Osteoblast (primary cell): ENCODE measurements at regions not wholly inside any gene's neighbourhood (a gene's known extent, or its start where the extent isn't known, plus 50 kb on each side); places are given as distances from the start of the nearest gene placed in this dataset.

Source experiments
- DNase-seq: peaks from one replicate; pipeline ENCODE4 v3.0.0; 2011; ENCODE audit warnings: low spot score, mixed read lengths; ENCODE audit not compliant: insufficient read length; ENCODE audit errors: missing footprints
- H2AFZ ChIP-seq: 2 replicates; pipeline ENCODE4 v1.6.0; 2011; ENCODE audit warnings: mild to moderate bottlenecking, low read length
- H3K27ac ChIP-seq: 2 replicates; pipeline ENCODE4 v1.5.1; 2011; ENCODE audit warnings: mild to moderate bottlenecking, low read depth, low read length, moderate library complexity
- H3K27me3 ChIP-seq: 2 replicates; pipeline ENCODE4 v1.6.0; 2012; ENCODE audit warnings: mild to moderate bottlenecking, control low read depth, inconsistent platforms, low read length, moderate library complexity; ENCODE audit not compliant: insufficient read depth
- H3K36me3 ChIP-seq: 2 replicates; pipeline ENCODE4 v1.5.1; 2011; ENCODE audit warnings: mild to moderate bottlenecking, low read length, control low read depth, moderate library complexity; ENCODE audit not compliant: insufficient read depth
- H3K4me1 ChIP-seq: 2 replicates; pipeline ENCODE4 v1.5.1; 2011; ENCODE audit warnings: mild to moderate bottlenecking, low read length, control low read depth, moderate library complexity; ENCODE audit not compliant: insufficient read depth
- H3K4me2 ChIP-seq: 2 replicates; pipeline ENCODE4 v1.6.0; 2011; ENCODE audit warnings: mild to moderate bottlenecking, low read length; ENCODE audit not compliant: insufficient read depth
- H3K4me3 ChIP-seq: fragments of 200-600 bp; sonication (generic); 3 replicates; pipeline ENCODE4 v1.5.1; 2012; ENCODE audit warnings: mild to moderate bottlenecking, low read length, inconsistent platforms; ENCODE audit not compliant: insufficient read depth
- H3K79me2 ChIP-seq: 2 replicates; pipeline ENCODE4 v1.6.0; 2012; ENCODE audit warnings: mild to moderate bottlenecking, low read length, control low read depth, inconsistent platforms; ENCODE audit not compliant: insufficient read depth
- H3K9me3 ChIP-seq: 2 replicates; pipeline ENCODE4 v1.5.1; 2011; ENCODE audit warnings: low read depth, low read length, control low read depth
- H4K20me1 ChIP-seq: 2 replicates; pipeline ENCODE4 v1.6.0; 2012; ENCODE audit warnings: mild to moderate bottlenecking, low read length, control low read depth; ENCODE audit not compliant: insufficient read depth
- TF ChIP-seq, protein P1 (sequence below): IDR thresholded peaks from 2 replicates; pipeline ENCODE4 v1.5.1; 2011; ENCODE audit warnings: mild to moderate bottlenecking, low read depth, low read length, moderate library complexity; ENCODE audit errors: extremely low read depth

DNA sequence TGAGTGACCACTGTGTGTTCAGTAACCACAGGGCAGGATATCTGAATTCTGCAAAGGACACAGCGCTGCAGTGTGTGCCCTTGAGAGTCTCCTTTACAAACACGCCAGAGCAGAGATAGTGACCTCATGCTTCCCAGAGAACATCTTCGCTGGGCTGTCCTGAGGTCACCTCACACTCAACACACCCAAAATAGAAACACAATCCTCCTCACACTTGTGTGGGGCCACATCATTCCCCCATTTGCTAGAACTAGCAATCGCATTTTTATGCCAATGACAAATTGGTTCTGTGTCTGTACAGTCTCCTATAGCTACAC lies 140.1 kb upstream of the NRIP1 start:
- Histone ChIP-seq H3K36me3 (no peaks in the 10 kb centered on the region), H3K4me2 (no peak overlapping the region), H3K4me1 (no peaks in the 10 kb centered on the region), H3K27ac (no peak overlapping the region), H4K20me1 (no peaks in the 10 kb centered on the region), H3K79me2 (no peaks in the 10 kb centered on the region), H2AFZ (no peak overlapping the region), H3K9me3 (no peaks in the 10 kb centered on the region), H3K27me3 (no peaks in the 10 kb centered on the region), H3K4me3 (no peak overlapping the region)
- no peak for DNase-seq
- TF ChIP-seq, protein P1, sequence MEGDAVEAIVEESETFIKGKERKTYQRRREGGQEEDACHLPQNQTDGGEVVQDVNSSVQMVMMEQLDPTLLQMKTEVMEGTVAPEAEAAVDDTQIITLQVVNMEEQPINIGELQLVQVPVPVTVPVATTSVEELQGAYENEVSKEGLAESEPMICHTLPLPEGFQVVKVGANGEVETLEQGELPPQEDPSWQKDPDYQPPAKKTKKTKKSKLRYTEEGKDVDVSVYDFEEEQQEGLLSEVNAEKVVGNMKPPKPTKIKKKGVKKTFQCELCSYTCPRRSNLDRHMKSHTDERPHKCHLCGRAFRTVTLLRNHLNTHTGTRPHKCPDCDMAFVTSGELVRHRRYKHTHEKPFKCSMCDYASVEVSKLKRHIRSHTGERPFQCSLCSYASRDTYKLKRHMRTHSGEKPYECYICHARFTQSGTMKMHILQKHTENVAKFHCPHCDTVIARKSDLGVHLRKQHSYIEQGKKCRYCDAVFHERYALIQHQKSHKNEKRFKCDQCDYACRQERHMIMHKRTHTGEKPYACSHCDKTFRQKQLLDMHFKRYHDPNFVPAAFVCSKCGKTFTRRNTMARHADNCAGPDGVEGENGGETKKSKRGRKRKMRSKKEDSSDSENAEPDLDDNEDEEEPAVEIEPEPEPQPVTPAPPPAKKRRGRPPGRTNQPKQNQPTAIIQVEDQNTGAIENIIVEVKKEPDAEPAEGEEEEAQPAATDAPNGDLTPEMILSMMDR, result no peak

DNA sequence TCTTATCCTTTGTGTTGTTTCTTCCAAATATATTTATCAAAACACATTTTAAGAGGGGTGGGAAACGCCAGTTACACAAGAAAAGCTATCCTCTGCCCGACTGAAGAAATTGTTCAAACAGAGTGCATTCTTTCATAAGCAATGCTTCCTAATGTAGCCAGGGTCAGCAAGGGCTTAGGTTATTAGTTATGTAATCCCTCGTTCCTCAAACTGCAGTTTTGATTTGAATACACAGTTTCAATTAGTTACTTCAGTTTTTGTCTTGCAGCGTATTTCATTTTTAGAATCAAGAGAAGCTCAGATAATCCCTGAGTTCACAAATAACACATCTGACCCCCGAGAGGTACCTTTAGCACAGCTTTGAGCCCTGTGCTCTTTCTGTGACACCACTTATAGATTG lies 141.7 kb upstream of the NRIP1 start:
- no peaks in the 10 kb centered on the region for H3K79me2 ChIP-seq
- no peak overlapping the region for H3K27ac ChIP-seq
- no peaks in the 10 kb centered on the region for H3K27me3 ChIP-seq
- no peaks in the 10 kb centered on the region for H3K9me3 ChIP-seq
- H3K4me3 ChIP-seq, result no peak overlapping the region
- no peak overlapping the region for H3K4me2 ChIP-seq
- no peaks in the 10 kb centered on the region for H3K36me3 ChIP-seq
- no peak overlapping the region for H2AFZ ChIP-seq
- TF ChIP-seq, protein P1, result no peak
- no peaks in the 10 kb centered on the region for H4K20me1 ChIP-seq
- no peak for DNase-seq
- no peaks in the 10 kb centered on the region for H3K4me1 ChIP-seq

DNA sequence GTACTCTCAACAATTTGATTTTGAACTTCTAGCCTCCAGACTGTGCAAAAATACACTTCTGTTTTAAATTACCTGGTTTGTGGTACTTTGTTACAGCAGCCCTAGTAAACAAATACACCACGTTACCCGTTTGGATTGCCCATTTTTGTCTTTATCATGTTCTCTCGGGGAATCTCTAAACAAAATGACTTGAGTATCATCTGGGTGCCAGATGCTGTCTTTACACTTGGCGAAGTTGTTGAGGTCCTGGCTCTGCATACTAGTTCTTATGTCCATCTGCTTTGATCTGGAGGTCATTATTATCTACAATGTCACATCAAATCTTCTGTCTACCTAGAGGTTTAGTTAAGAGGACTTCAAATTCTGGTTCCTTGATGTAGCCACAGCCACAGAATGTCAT lies 142.4 kb upstream of the NRIP1 start:
- H3K4me1 ChIP-seq, result no peaks in the 10 kb centered on the region
- no peak overlapping the region for H2AFZ ChIP-seq
- no peaks in the 10 kb centered on the region for H3K79me2 ChIP-seq
- no peaks in the 10 kb centered on the region for H3K36me3 ChIP-seq
- H3K27ac ChIP-seq, result no peak overlapping the region
- DNase-seq, result no peak
- H4K20me1 ChIP-seq, result no peaks in the 10 kb centered on the region
- TF ChIP-seq, protein P1, result no peak
- no peaks in the 10 kb centered on the region for H3K9me3 ChIP-seq
- no peak overlapping the region for H3K4me3 ChIP-seq
- no peak overlapping the region for H3K4me2 ChIP-seq
- no peaks in the 10 kb centered on the region for H3K27me3 ChIP-seq

DNA sequence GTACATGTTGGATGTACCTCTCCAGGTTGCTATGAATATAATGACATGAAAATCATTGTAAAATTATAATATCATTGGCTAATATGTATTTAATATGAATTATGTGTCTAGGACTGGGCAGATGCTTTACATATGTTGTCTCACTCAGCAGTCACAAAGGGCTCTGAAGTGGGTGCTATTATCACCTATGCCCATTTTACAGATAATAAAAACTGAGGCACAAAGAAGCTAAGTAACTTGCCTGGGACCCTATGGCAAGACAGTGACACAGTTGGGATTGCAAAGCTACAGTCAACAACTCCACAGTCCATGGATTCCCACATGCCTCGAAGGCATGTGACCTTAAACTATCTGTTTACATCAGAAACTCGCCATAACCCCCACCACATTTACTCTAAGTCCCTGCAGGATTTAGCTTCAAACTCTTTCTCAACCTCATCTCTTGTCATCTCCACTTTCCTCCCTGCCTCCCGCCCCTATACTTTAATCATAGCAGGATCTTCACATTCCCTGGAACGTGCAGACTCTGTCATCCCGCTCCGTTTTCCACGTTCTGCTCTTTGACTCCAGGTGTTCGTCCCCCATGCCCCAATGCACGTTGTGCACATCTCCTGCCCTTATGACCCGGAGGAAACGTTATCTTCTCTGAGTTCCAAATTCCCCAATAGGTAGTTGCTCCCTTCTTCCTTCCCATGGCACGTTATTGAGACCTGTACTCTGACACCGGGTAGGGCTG lies 143.0 kb upstream of the NRIP1 start:
- Histone ChIP-seq H3K79me2 (no peaks in the 10 kb centered on the region), H3K4me3 (no peak overlapping the region), H3K27me3 (no peaks in the 10 kb centered on the region), H2AFZ (no peak overlapping the region), H4K20me1 (no peaks in the 10 kb centered on the region), H3K4me1 (no peaks in the 10 kb centered on the region), H3K9me3 (no peaks in the 10 kb centered on the region), H3K36me3 (no peaks in the 10 kb centered on the region), H3K4me2 (no peak overlapping the region), H3K27ac (no peak overlapping the region)
- no peak for DNase-seq
- TF ChIP-seq, protein P1, result no peak
